ENCODE measurements at regions not wholly inside any gene's neighbourhood (a gene's known extent, or its start where the extent isn't known, plus 50 kb on each side); places are given as distances from the start of the nearest gene placed in this dataset.

GRCh38 chr18:61236356-61237057 is 96.7 kb upstream of the CDH20 start:
- TF ChIP-seq CTCF (IDR thresholded peaks at IDR 0.05; ENCODE audit: low read depth, low read length) (no peak), POLR2A (IDR thresholded peaks at IDR 0.05; ENCODE audit: extremely low read depth, insufficient read length) (no peak), MYC (IDR thresholded peaks at IDR 0.05; ENCODE audit: low read depth, low read length) (no peak)

Data from NB4 (cell line).